ENCODE measurements at regions not wholly inside any gene's neighbourhood (a gene's known extent, or its start where the extent isn't known, plus 50 kb on each side); places are given as distances from the start of the nearest gene placed in this dataset.

GRCh38 chr3:139780593-139780992 lies 102.8 kb upstream of the NMNAT3 start:
- Mint-ChIP-seq H3K27ac (no peak overlapping the region), H3K36me3 (ENCODE audit: low read depth) (no peaks in the 10 kb centered on the region), H3K4me1 (ENCODE audit: low read depth) (no peaks in the 10 kb centered on the region), H3K4me3 (no peak overlapping the region), H3K9me3 (no peaks in the 10 kb centered on the region), H3K27me3 (peaks cover 2% of the 10 kb centered on the region)
- ATAC-seq = no peak
- TF ChIP-seq CTCF (IDR thresholded peaks at IDR 0.05) = no peak
- DNase-seq = no peak
- ChIA-PET POLR2A (no interaction called here), CTCF (no interaction called here)
- intact Hi-C loops (cut with micrococcal nuclease) = no loop called here

- Mint-ChIP-seq H3K4me1 (ENCODE audit: low read depth) (no peaks in the 10 kb centered on the region), H3K27me3 (peaks cover 2% of the 10 kb centered on the region), H3K36me3 (ENCODE audit: low read depth) (no peaks in the 10 kb centered on the region), H3K4me3 (no peak overlapping the region), H3K27ac (no peak overlapping the region), H3K9me3 (no peaks in the 10 kb centered on the region)
- CTCF ChIA-PET = no interaction called here
- TF ChIP-seq CTCF (IDR thresholded peaks at IDR 0.05) = no peak
- no peak for ATAC-seq
- intact Hi-C loops (cut with micrococcal nuclease) = no loop called here
- POLR2A ChIA-PET = no interaction called here
- no peak for DNase-seq
Observed at GRCh38 chr3:139778682-139779233, 101.0 kb upstream of the NMNAT3 start.

GRCh38 chr3:139774560-139775302 lies 97.0 kb upstream of the NMNAT3 start:
- no peaks in the 10 kb centered on the region for H3K9me3 Mint-ChIP-seq
- peaks cover 4% of the 10 kb centered on the region for H3K27me3 Mint-ChIP-seq
- H3K36me3 Mint-ChIP-seq (ENCODE audit: low read depth) = no peaks in the 10 kb centered on the region
- H3K27ac Mint-ChIP-seq = no peak overlapping the region
- POLR2A ChIA-PET = no interaction called here
- no peaks in the 10 kb centered on the region for H3K4me1 Mint-ChIP-seq (ENCODE audit: low read depth)
- intact Hi-C loops (cut with micrococcal nuclease) = no loop called here
- ATAC-seq (no peak), DNase-seq (no peak)
- CTCF ChIA-PET = no interaction called here
- H3K4me3 Mint-ChIP-seq = no peak overlapping the region
- TF ChIP-seq CTCF (IDR thresholded peaks at IDR 0.05) = no peak

- ChIA-PET CTCF (no interaction called here), POLR2A (interaction anchor here (0.7 kb wide), 1 partner anchor 627 kb away, joined by 3 read pairs; no protein-coding TSS in a partner anchor)
- peaks cover 4% of the 10 kb centered on the region for H3K27me3 Mint-ChIP-seq
- no peak overlapping the region for H3K4me3 Mint-ChIP-seq
- TF ChIP-seq CTCF (IDR thresholded peaks at IDR 0.05) = no peak
- no peaks in the 10 kb centered on the region for H3K4me1 Mint-ChIP-seq (ENCODE audit: low read depth)
- ATAC-seq (no peak), DNase-seq (no peak)
- H3K36me3 Mint-ChIP-seq (ENCODE audit: low read depth) = no peaks in the 10 kb centered on the region
- no peak overlapping the region for H3K27ac Mint-ChIP-seq
- intact Hi-C loops (cut with micrococcal nuclease) = no loop called here
- H3K9me3 Mint-ChIP-seq = no peaks in the 10 kb centered on the region
Observed at GRCh38 chr3:139772539-139773500, 95.0 kb upstream of the NMNAT3 start.

Data from activated CD8-positive, alpha-beta T cell treated with anti-CD3 and anti-CD28 coated beads for 36 hours (primary cell).